ENCODE measurements at regions not wholly inside any gene's neighbourhood (a gene's known extent, or its start where the extent isn't known, plus 50 kb on each side); places are given as distances from the start of the nearest gene placed in this dataset.

GRCh38 chr21:18191139-18191538 lies 53.5 kb upstream of the CHODL start:
- Mint-ChIP-seq H3K27me3 (ENCODE audit: unreplicated experiment) (no peaks in the 10 kb centered on the region), H3K36me3 (ENCODE audit: unreplicated experiment) (no peaks in the 10 kb centered on the region), H3K27ac (ENCODE audit: unreplicated experiment) (no peak overlapping the region), H3K4me3 (ENCODE audit: unreplicated experiment) (no peak overlapping the region), H3K4me1 (ENCODE audit: low read depth, unreplicated experiment) (no peaks in the 10 kb centered on the region), H3K9me3 (ENCODE audit: unreplicated experiment) (no peaks in the 10 kb centered on the region)
- DNase-seq, result no peak
- TF ChIP-seq CTCF (IDR thresholded peaks at IDR 0.05; ENCODE audit: partially characterized antibody, unreplicated experiment), result no peak

GRCh38 chr21:18178509-18178908 lies 66.1 kb upstream of the CHODL start:
- no peak for TF ChIP-seq CTCF (IDR thresholded peaks at IDR 0.05; ENCODE audit: partially characterized antibody, unreplicated experiment)
- no peak for DNase-seq
- no peaks in the 10 kb centered on the region for H3K9me3 Mint-ChIP-seq (ENCODE audit: unreplicated experiment)
- no peaks in the 10 kb centered on the region for H3K36me3 Mint-ChIP-seq (ENCODE audit: unreplicated experiment)
- no peak overlapping the region for H3K27ac Mint-ChIP-seq (ENCODE audit: unreplicated experiment)
- no peaks in the 10 kb centered on the region for H3K4me1 Mint-ChIP-seq (ENCODE audit: low read depth, unreplicated experiment)
- no peak overlapping the region for H3K4me3 Mint-ChIP-seq (ENCODE audit: unreplicated experiment)
- H3K27me3 Mint-ChIP-seq (ENCODE audit: unreplicated experiment), result no peaks in the 10 kb centered on the region

GRCh38 chr21:18174370-18174769 lies 70.3 kb upstream of the CHODL start:
- Mint-ChIP-seq H3K27me3 (ENCODE audit: unreplicated experiment) (no peaks in the 10 kb centered on the region), H3K4me1 (ENCODE audit: low read depth, unreplicated experiment) (no peaks in the 10 kb centered on the region), H3K9me3 (ENCODE audit: unreplicated experiment) (no peaks in the 10 kb centered on the region), H3K27ac (ENCODE audit: unreplicated experiment) (no peak overlapping the region), H3K4me3 (ENCODE audit: unreplicated experiment) (no peak overlapping the region), H3K36me3 (ENCODE audit: unreplicated experiment) (no peaks in the 10 kb centered on the region)
- no peak for DNase-seq
- no peak for TF ChIP-seq CTCF (IDR thresholded peaks at IDR 0.05; ENCODE audit: partially characterized antibody, unreplicated experiment)

- Mint-ChIP-seq H3K4me3 (ENCODE audit: unreplicated experiment) (no peak overlapping the region), H3K36me3 (ENCODE audit: unreplicated experiment) (no peaks in the 10 kb centered on the region), H3K4me1 (ENCODE audit: low read depth, unreplicated experiment) (no peaks in the 10 kb centered on the region), H3K9me3 (ENCODE audit: unreplicated experiment) (no peaks in the 10 kb centered on the region), H3K27me3 (ENCODE audit: unreplicated experiment) (no peaks in the 10 kb centered on the region), H3K27ac (ENCODE audit: unreplicated experiment) (no peak overlapping the region)
- DNase-seq, result no peak
- no peak for TF ChIP-seq CTCF (IDR thresholded peaks at IDR 0.05; ENCODE audit: partially characterized antibody, unreplicated experiment)
These were observed 73.8 kb upstream of the CHODL start for GRCh38 chr21:18170829-18171228.

- no peak for DNase-seq
- H3K4me3 Mint-ChIP-seq (ENCODE audit: unreplicated experiment), result no peak overlapping the region
- TF ChIP-seq CTCF (IDR thresholded peaks at IDR 0.05; ENCODE audit: partially characterized antibody, unreplicated experiment), result no peak
- no peak overlapping the region for H3K27ac Mint-ChIP-seq (ENCODE audit: unreplicated experiment)
- no peaks in the 10 kb centered on the region for H3K4me1 Mint-ChIP-seq (ENCODE audit: low read depth, unreplicated experiment)
- H3K9me3 Mint-ChIP-seq (ENCODE audit: unreplicated experiment), result no peaks in the 10 kb centered on the region
- H3K36me3 Mint-ChIP-seq (ENCODE audit: unreplicated experiment), result no peaks in the 10 kb centered on the region
- H3K27me3 Mint-ChIP-seq (ENCODE audit: unreplicated experiment), result no peaks in the 10 kb centered on the region
These were observed 74.4 kb upstream of the CHODL start for GRCh38 chr21:18170221-18170620.
